ES-I3 (cell line): ENCODE measurements at regions not wholly inside any gene's neighbourhood (a gene's known extent, or its start where the extent isn't known, plus 50 kb on each side); places are given as distances from the start of the nearest gene placed in this dataset.

Source experiments
- H3K36me3 ChIP-seq: 2 replicates; pipeline ENCODE4 v1.6.1; 2013; ENCODE audit warnings: mild to moderate bottlenecking, low read length, control low read depth, moderate library complexity; ENCODE audit not compliant: insufficient read depth
- H3K4me1 ChIP-seq: 2 replicates; pipeline ENCODE4 v1.6.1; 2013; ENCODE audit warnings: mild to moderate bottlenecking, control low read depth, low read length; ENCODE audit not compliant: insufficient read depth
- H3K9ac ChIP-seq: 2 replicates; pipeline ENCODE4 v1.6.1; 2013; ENCODE audit warnings: low read depth, mild to moderate bottlenecking, low read length, moderate library complexity
- H3K9me3 ChIP-seq: 2 replicates; pipeline ENCODE4 v1.6.1; 2013; ENCODE audit warnings: mild to moderate bottlenecking, low read length, moderate library complexity; ENCODE audit not compliant: control insufficient read depth, insufficient read depth

DNA sequence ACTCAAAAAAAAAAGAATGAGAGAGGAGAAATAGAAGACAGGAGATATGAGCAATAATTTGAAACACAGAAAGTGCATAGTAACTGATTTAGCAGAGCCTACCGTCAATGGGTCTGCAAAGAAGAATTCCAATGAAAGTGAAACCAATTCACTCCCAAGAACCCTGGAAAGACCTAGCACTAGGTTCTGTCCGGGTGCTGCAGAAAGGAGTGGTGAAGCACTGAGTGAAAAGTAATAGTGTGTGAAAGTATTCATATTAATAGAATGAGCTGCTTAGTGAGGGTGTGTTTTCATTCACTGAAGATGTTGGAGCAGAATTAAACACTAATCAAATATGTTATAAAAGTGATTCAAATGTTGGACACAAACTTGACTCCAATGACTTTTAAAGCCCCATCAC lies 51.3 kb upstream of the SLC30A5 start:
- Histone ChIP-seq H3K9ac (no peak overlapping the region), H3K9me3 (no peaks in the 10 kb centered on the region), H3K36me3 (no peaks in the 10 kb centered on the region), H3K4me1 (no peaks in the 10 kb centered on the region)

GRCh38 chr5:69042915-69043654 lies 50.7 kb upstream of the SLC30A5 start:
- no peaks in the 10 kb centered on the region for H3K4me1 ChIP-seq
- no peaks in the 10 kb centered on the region for H3K9me3 ChIP-seq
- H3K9ac ChIP-seq, result peak overlapping the region; percentile 71
- no peaks in the 10 kb centered on the region for H3K36me3 ChIP-seq

- no peaks in the 10 kb centered on the region for H3K4me1 ChIP-seq
- no peaks in the 10 kb centered on the region for H3K36me3 ChIP-seq
- no peaks in the 10 kb centered on the region for H3K9me3 ChIP-seq
- H3K9ac ChIP-seq, result no peak overlapping the region; the same call in 1 of the 2 replicates
Measured at GRCh38 chr5:69043655-69043996, 50.2 kb upstream of the SLC30A5 start.
